Gastroesophageal sphincter (tissue), 3 donors: ENCODE measurements at regions not wholly inside any gene's neighbourhood (a gene's known extent, or its start where the extent isn't known, plus 50 kb on each side); places are given as distances from the start of the nearest gene placed in this dataset.

Source experiments
- CTCF ChIP-seq, 4 experiments: fragments of 200-600 bp in 2 of 4; fragments of 450-650 bp in 2 of 4; sonication (generic) in 1 of 4; IDR thresholded peaks; one replicate each; pipeline ENCODE4 v1.5.1; 2017 to 2019; ENCODE audit warnings: antibody characterized with exemption in 4 of 4, mild to moderate bottlenecking in 2 of 4, moderate library complexity in 2 of 4
- EP300 ChIP-seq: sonication (generic); formaldehyde crosslinking; IDR thresholded peaks from one replicate; pipeline ENCODE4 v1.6.1; 2017; ENCODE audit warnings: antibody characterized with exemption, mild to moderate bottlenecking
- POLR2AphosphoS5 ChIP-seq: sonication (generic); formaldehyde crosslinking; IDR thresholded peaks from one replicate; pipeline ENCODE4 v1.6.1; 2017; ENCODE audit warnings: antibody characterized with exemption

DNA sequence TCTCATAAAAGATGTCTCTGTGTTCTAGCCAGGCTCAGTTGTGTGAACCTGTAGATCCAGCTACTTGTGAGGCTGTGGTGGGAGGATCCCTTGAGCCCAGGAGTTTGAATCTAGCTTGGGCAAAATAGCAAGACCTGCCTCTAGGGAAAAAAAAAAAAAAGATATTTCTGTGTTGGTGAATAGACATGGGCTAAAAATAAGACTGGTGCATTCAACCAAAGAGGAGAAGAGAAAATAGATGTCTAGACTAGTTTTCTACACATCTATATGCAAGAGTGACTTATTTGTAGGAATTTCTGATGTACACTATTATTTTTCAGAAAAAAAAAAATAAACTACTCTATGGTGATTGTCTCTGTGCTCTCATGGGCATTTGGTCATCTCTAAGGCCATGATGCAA, 555.1 kb downstream of the BCL11A start:
- no peak for TF ChIP-seq CTCF (IDR thresholded peaks at IDR 0.05)
- TF ChIP-seq EP300, result no peak
- TF ChIP-seq POLR2AphosphoS5, result no peak
